OCI-LY7 (cell line): ENCODE measurements at regions not wholly inside any gene's neighbourhood (a gene's known extent, or its start where the extent isn't known, plus 50 kb on each side); places are given as distances from the start of the nearest gene placed in this dataset.

Source experiments
- BruUV-seq: library from RNA; stranded (reverse); fragments of 400-500 nt; replicated peaks from 2 replicates; lab custom pipeline; 2021; lab: Mats Ljungman, UMichigan
- CTCF ChIA-PET: fragments of 300-600 bp; sonication (Branson Sonifier 250); formaldehyde crosslinking; loops from one replicate; lab custom pipeline; 2022; ENCODE audit warnings: antibody characterized with exemption; ENCODE audit not compliant: unreplicated experiment; lab: Charles Lee
- POLR2A ChIA-PET: fragments of 300-600 bp; sonication (Branson Sonifier 250); formaldehyde crosslinking; loops from one replicate; lab custom pipeline; 2022; ENCODE audit warnings: antibody characterized with exemption; lab: Charles Lee
- DNase-seq: peaks from one replicate; pipeline ENCODE4 v3.0.0-alpha.2; 2015; ENCODE audit warnings: low spot score
- H2AFZ ChIP-seq: fragments of 200-600 bp; sonication (generic), shearing (Covaris generic); 2 replicates; pipeline ENCODE4 v1.6.1; 2014; ENCODE audit warnings: mild to moderate bottlenecking, antibody characterized with exemption, low read length, moderate library complexity
- H3K27ac ChIP-seq: fragments of 200-600 bp; sonication (generic); 2 replicates; pipeline ENCODE4 v1.5.1; 2014; ENCODE audit warnings: mixed run types, low read depth, mild to moderate bottlenecking, moderate library complexity, low read length, inconsistent platforms; ENCODE audit not compliant: poor library complexity, severe bottlenecking
- H3K36me3 ChIP-seq: fragments of 200-600 bp; sonication (generic); 2 replicates; pipeline ENCODE4 v1.6.1; 2014; ENCODE audit warnings: mild to moderate bottlenecking, antibody characterized with exemption, low read length, moderate library complexity, mixed read lengths; ENCODE audit not compliant: insufficient read depth
- H3K4me1 ChIP-seq: fragments of 200-600 bp; sonication (generic); 2 replicates; pipeline ENCODE4 v1.5.1; 2014; ENCODE audit warnings: mild to moderate bottlenecking, low read length; ENCODE audit not compliant: insufficient read depth, poor library complexity, severe bottlenecking
- H3K4me2 ChIP-seq: fragments of 200-600 bp; sonication (generic); 2 replicates; pipeline ENCODE4 v1.6.1; 2014; ENCODE audit warnings: mild to moderate bottlenecking, low read length
- H3K4me3 ChIP-seq: fragments of 200-600 bp; sonication (generic); 2 replicates; pipeline ENCODE4 v1.5.1; 2014; ENCODE audit warnings: mild to moderate bottlenecking, low read depth, low read length; ENCODE audit not compliant: poor library complexity, severe bottlenecking
- H3K79me2 ChIP-seq: fragments of 200-600 bp; sonication (generic); 2 replicates; pipeline ENCODE4 v1.6.1; 2016; ENCODE audit warnings: low read depth, mild to moderate bottlenecking, low read length, moderate library complexity, mixed read lengths; ENCODE audit not compliant: insufficient read depth
- H3K9me2 ChIP-seq: fragments of 200-600 bp; sonication (generic); 2 replicates; pipeline ENCODE4 v1.6.1; 2016; ENCODE audit warnings: mild to moderate bottlenecking, low read length, mixed read lengths; ENCODE audit not compliant: insufficient read depth
- H3K9me3 ChIP-seq: fragments of 200-600 bp; sonication (generic); 2 replicates; pipeline ENCODE4 v1.6.1; 2014; ENCODE audit warnings: mild to moderate bottlenecking, mixed run types, low read length, mixed read lengths
- H4K20me1 ChIP-seq: fragments of 200-600 bp; sonication (generic); 2 replicates; pipeline ENCODE4 v1.6.1; 2014; ENCODE audit warnings: mild to moderate bottlenecking, antibody characterized with exemption, low read length, moderate library complexity, mixed read lengths; ENCODE audit not compliant: insufficient read depth
- CTCF ChIP-seq: fragments of 200-600 bp; sonication (generic); conservative IDR thresholded peaks from 2 replicates; pipeline ENCODE4 v1.5.1; 2014; ENCODE audit warnings: mild to moderate bottlenecking, antibody characterized with exemption, low read length, moderate library complexity, mixed read lengths
- EZH2phosphoT487 ChIP-seq: fragments of 200-600 bp; sonication (generic); IDR thresholded peaks from 2 replicates; pipeline ENCODE4 v1.6.1; 2018; ENCODE audit warnings: low read depth, borderline replicate concordance, mild to moderate bottlenecking, mixed run types, antibody characterized with exemption, low read length, moderate library complexity, mixed read lengths
- intact Hi-C: fragments of 100-400 bp; cut with micrococcal nuclease; formaldehyde crosslinking; loops from one replicate; pipeline ENCODE4 v1.10.0; 2022; ENCODE audit not compliant: unreplicated experiment

GRCh38 chr10:62453274-62453673 lies 79.1 kb downstream of the ZNF365 start:
- no peak overlapping the region for H2AFZ ChIP-seq
- intact Hi-C loops: loop anchor here (5.0 to 10.0 kb wide), 3 partner anchors 408 to 814 kb away; no protein-coding TSS in a partner anchor
- H3K36me3 ChIP-seq: no peaks in the 10 kb centered on the region
- no peak overlapping the region for H3K4me2 ChIP-seq
- H3K9me3 ChIP-seq: no peaks in the 10 kb centered on the region; the same call in 1 of the 2 replicates
- TF ChIP-seq CTCF (no peak), EZH2phosphoT487 (no peak)
- H3K9me2 ChIP-seq: no peaks in the 10 kb centered on the region
- ChIA-PET CTCF (no interaction called here), POLR2A (interaction anchor here (1.1 to 1.2 kb wide), 2 partner anchors 13 to 16 kb away, joined by 3 read pairs; no protein-coding TSS in a partner anchor)
- BruUV-seq: no TSS peak
- H3K27ac ChIP-seq: no peak overlapping the region
- H3K79me2 ChIP-seq: no peaks in the 10 kb centered on the region
- H4K20me1 ChIP-seq: no peaks in the 10 kb centered on the region
- peaks cover 55% of the 10 kb centered on the region for H3K4me1 ChIP-seq
- no peak for DNase-seq
- H3K4me3 ChIP-seq: no peak overlapping the region

- H3K4me1 ChIP-seq: peaks cover 58% of the 10 kb centered on the region
- H3K9me3 ChIP-seq: no peaks in the 10 kb centered on the region; the same call in 1 of the 2 replicates
- no TSS peak for BruUV-seq
- H3K27ac ChIP-seq: no peak overlapping the region
- no peak overlapping the region for H3K4me3 ChIP-seq
- no peaks in the 10 kb centered on the region for H3K36me3 ChIP-seq
- no peak for TF ChIP-seq EZH2phosphoT487
- no peak for TF ChIP-seq CTCF
- H3K79me2 ChIP-seq: no peaks in the 10 kb centered on the region
- no peaks in the 10 kb centered on the region for H3K9me2 ChIP-seq
- no peaks in the 10 kb centered on the region for H4K20me1 ChIP-seq
- H3K4me2 ChIP-seq: no peak overlapping the region
- intact Hi-C loops: loop anchor here (5.0 to 10.0 kb wide), 5 partner anchors 362 to 812 kb away; partner anchors contain the start of genes ARID5B and EGR2
- no peak for DNase-seq
- peak overlapping the region; percentile 18; the same call in 1 of the 2 replicates for H2AFZ ChIP-seq
- ChIA-PET CTCF (no interaction called here), POLR2A (interaction anchor here (0.6 to 7.2 kb wide), 6 partner anchors 58 to 1194 kb away, joined by 3 to 72 read pairs (median 4); no protein-coding TSS in a partner anchor)
These were observed 80.7 kb downstream of the ZNF365 start for GRCh38 chr10:62454687-62455397.
